Stimulated activated CD8-positive, alpha-beta memory T cell treated with anti-CD3 and anti-CD28 coated beads, Interleukin-12 subunit alpha, Interleukin-12 subunit beta, amount 100 ng/mL, for 24 hours (primary cell): ENCODE measurements at regions not wholly inside any gene's neighbourhood (a gene's known extent, or its start where the extent isn't known, plus 50 kb on each side); places are given as distances from the start of the nearest gene placed in this dataset.
"Not testable (repeated sequence)": the region's sequence is repeated elsewhere in the genome, so short reads cannot be mapped to it uniquely, and the experiment has no call there.

ENCODE experiments used
- DNase-seq: peaks from one replicate; pipeline ENCODE4 v3.0.0-alpha.2; 2020; ENCODE audit errors: extremely low read depth

DNA sequence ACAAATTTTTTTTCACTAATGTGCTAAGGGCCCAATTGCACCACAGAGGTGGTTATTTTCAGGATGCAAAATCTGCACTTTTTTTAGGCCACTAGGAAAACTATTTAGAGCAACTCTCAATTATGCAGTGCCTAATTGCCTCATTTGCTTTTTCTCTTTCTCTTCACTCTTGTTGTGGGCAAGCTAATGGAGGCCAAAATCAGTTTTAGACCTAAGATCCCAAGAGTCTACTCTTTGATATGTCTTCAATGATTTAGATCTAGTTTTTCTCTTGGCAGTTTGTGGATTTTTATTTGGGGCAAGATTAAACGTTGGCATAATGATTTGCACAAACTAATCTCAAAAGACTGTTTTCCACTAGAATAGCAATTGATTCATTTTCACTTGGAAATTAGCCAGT, 1996.9 kb downstream of the LRRC4C start:
- no peak for DNase-seq

DNA sequence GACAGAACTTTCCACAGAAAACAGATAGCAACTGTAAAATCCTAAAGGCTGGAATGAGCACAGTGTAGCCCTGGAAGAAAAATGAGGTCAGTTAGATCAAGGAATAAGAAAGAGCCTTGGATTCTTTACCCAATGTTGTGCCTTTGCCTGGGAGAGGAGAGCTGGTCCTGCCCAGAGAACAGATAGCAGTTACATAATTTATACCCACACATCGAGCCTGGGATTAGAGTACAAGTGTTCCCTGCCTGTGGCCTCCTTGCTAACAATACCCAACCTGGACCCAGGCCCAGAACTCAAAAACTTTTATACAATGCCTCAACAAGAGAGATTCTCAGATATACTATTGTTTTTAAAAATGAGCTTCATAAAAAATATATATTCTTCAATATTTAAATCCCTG, 1998.4 kb downstream of the LRRC4C start:
- no peak for DNase-seq

DNA sequence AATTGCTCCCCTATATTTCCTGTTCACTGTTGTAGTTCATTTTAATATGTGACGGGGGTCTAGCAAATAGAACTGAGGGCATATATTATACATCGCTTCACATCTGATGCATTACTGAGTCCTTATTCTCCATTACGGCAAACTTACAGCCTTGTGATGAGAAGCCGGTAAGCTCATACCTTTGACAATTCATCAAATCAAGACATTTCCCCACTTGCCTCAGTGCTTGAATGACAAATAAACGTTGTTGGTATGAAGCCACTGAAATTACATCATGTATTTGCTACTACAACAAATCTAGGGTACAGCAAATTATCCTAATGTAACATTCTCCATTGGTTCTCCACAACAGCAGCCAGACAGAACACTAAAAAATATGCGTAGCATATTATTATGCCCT, 1999.8 kb downstream of the LRRC4C start:
- DNase-seq, result no peak

DNA sequence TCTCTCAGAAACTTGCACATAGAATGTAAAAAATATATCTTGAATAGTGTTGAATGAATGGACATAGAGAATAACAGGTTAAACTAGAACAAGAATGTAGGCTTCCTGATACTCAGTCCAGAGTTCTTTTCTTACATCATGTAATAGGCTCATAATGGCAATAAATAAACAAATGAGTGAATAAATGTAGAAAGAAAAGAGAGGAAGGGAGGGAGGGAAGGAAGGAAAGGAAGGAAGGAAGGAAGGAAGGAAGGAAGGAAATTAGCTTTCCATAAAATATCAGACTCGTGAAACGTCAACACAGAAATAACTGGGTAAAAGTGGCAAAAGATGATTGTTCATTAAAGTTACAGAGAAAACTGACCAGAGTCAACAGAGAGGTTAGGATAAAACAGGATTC, 2001.0 kb downstream of the LRRC4C start:
- no peak for DNase-seq

DNA sequence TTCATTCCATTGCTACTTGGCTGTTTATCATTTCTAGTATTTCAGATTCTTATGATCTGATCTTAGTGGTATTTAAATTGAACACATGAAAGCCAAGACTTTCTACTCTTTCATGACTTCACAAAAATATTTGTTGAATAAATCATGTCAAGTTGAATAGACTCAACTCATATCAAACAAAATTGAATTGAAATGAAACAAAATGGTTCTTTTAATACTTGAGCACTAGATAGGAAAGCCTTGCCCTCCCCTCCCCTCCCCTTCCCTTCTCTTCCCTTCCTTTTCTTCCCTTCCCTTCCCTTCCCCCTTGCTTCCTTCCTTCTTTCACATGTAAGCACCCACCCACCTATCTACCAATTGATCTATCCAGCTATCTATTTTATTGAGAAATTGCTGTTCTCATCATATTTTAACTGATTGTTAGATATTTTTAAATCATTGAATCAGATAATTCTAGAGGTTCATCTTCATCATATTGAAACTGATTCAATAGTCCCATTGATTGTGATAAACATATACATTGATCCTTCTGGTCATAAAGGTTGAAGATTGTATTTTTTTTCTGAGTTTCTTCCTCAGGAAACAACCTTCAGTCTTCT, 2015.9 kb downstream of the LRRC4C start:
- DNase-seq, result no peak

DNA sequence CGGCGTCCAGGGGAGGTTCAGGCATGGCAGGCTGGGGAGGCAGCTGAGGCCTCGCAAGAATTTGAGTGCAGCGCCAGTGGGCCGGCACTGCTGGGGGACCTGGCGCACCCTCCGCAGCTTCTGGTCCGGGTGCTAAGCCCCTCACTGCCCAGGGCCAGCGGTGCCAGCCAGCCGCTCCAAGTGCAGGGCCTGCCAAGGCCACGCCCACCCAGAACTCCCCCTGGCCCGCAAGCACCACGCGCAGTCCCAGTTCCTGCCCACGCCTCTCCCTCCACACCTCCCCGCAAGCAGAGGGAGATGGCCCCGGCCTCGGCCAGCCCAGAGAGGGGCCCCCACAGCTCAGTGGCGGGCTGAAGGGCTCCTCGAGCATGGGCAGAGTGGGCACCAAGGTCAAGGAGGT, 2017.3 kb downstream of the LRRC4C start:
- DNase-seq, result no peak

DNA sequence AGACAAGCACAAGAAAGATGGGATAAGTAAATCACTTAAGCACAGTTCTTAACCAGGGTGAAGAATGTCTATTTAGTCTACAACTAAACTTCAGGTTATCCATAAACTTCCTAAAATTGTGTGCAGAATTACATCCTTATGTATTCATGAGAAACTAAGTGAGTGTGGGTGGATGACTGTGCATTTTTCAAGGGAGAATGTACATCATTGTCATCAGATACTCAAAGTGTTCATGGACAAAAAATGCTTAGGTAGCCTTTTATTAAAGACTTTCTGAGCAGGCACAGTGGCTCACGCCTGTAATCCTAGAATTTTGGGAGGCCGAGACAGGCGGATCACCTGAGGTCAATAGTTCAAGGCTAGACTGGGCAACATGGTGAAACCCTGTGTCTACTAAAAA, 2023.8 kb downstream of the LRRC4C start:
- no peak for DNase-seq

DNA sequence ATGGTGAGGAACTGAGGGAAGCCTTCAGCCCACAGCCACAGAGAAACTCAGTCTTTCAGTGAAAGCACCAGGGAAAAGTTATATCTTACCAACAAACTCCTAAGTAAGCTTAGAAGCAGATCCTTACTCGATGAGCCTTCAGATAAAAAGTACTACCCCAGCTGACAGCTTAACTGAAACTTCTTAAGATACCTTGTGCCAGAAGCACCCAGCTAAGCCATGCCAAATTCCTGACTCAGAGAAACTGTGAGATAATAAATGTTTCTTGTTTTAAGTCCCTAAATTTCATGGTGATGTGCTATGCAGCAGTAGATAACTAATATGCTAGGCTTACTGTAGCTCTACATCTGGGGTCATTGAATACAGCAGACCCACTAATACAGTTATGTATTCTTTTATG, 2025.0 kb downstream of the LRRC4C start:
- no peak for DNase-seq

DNA sequence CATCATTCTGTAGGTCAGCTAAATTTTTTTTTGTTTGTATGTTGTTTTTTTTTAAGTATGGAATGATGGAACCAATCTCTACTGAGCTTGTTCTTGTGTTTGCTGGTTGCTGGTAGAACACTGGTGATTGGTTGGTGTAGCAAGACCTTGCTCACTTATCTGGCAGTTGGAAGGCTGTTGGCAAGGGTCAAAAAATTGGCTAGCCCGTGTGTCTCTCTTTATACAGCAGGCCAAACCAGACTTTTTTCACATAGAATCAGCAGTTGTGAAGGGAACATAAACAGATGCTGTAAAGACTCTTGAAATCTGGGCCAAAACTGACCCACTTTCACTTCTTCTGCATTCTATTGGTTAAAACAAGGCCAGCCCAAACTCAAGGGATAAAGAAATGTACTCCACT, 2026.5 kb downstream of the LRRC4C start:
- no peak for DNase-seq

DNA sequence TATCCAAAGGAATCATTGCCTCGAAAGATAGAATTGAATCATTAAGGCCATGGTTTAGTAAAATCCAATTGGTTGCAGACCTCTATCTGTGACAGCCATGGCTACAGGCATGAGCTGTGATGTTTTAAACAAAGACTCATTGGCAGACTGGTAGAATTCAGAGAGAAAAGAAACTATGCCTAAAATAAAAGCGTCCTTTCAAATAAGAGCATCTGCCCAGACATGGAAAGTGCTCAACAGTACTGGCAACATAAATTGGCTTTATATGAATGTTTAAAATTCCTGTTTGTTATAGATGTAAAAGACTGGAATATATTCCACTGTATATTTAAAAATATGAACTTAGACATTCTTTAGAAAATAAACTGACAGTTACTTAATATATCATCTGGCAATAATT, 2034.2 kb downstream of the LRRC4C start:
- no peak for DNase-seq

DNA sequence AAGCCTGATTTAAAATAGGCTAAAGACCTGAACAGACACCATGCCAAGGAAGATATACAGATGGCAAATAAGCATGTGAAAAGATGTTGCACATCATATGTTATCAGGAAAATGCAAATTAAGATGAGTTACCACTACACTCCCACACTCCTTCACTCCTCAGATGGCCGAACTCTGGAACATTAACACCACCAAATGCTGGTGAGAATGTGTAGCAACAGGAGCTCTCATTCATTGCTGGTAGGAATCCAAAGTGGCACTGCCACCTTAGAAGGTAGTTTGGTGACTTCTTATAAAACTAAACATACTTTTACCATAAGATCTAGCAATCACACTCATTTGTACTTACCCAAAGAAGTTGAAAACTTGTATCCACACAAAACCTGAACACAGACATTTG, 2047.3 kb downstream of the LRRC4C start:
- no peak for DNase-seq

DNA sequence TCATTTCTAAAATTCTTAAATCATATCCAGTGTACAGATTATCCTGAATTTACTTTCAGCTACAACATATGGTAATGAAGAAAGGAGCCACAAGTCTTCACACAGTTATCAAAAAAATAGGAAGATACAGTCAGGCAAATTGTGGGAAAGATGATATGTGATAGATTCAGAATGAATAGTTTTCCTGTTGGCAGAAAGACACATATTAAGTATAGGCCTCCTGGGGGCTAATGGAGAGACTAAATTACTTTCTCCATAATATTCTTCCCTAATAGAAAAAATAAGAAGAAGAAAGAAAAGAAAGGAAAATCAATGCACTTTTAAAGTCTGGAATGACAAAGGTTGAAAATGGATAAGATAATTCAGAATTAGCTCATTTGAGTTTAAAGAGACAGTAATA, 2073.5 kb downstream of the LRRC4C start:
- no peak for DNase-seq

DNA sequence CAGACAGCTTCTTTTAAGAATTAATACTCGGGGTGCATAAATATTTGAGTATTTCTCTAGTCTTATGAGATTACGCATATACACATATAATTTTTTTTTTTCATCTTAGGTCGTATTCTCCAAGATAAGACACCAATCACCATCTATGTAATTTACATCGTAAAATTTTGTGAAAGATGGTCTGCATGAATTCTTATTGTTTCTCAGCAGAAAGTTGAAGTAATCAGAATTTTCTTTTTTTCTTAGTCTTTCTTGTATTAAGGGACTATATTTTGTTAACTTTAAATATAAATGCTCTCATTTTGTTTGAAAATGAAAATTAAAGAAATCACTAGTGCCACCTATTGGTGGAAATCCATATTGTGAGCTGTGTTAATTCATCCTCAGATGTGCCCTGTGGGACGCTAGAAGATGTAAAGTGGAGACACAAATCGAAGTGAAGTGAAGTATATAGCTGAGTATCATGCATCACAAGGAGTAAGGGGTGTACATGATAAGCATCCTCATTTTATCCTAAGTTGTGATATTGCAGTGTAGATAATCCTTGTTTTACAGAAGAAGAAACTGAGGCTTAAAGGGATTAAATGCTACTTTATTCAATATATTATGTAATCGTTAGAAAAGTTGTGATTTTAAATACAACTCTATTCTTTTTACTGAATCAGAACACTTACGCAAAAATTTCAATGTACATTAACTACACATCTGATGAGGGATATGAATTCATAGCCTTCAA, 2084.3 kb downstream of the LRRC4C start:
- DNase-seq, result no peak

DNA sequence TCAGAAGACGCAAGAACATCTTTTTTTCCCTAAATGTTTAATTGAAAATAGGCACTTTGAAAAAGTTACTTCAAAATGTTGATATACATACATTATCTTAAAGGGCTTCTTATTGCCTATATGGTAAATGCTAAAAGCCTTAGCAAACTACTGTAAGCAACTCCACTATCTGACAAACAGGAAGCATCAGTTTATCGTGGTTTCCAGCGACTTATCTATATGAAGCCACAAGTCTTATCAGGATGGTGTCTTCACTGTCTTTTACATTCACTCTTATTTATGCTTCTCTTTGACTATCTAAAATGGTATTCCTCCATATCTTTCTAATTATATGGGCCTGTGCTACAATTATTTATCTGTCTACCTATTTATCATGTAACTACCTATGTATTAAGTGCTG, 2091.9 kb downstream of the LRRC4C start:
- DNase-seq, result no peak

DNA sequence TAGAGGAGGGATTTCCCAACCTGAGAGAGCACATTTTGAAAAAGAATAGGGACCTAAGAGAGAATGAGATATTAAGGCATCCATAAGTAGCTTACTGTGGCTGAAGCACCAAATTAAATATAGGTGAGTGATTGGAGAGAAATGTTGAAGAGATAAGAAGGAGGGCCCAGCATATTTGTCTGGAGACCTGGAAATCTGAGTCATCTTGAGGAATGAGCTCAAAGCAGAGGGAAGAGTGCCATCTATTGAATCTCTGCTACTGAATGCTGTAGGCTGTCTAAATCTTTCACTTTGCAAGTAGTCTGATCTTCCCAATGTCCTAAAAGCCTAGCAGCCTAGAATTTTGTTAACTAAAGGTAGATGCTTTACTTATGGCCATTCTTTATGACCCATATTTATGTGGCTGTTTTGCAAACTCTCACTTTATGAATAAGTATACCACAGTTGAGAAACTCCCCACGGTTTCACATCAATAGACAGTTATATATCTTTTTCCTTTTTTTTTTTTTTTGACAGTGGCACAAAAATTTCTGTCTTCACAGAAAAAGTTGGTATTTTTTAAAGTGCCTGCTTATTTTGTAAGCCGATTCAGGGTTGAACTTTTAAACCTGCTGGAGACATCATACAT, 2093.5 kb downstream of the LRRC4C start:
- DNase-seq, result no peak

DNA sequence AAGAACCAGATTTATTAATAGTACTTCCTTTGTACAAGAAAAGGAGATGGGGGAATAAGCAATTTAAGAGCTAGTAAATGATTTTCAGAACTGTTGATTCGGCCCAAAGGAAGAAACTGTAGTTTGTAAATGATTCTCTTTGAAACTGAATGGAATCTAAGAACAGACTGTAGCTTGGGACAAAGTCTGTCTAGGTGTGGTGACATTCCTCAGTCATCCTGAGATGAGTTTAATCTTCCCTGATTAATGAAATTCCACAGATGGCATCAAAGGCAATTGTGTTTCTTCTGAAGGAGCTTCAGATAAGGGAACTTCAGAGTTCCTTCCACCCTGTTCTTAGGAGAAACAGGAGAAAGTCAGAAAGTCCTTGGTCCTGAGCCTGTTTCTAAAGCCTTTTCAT, 2095.9 kb downstream of the LRRC4C start:
- DNase-seq, result no peak

DNA sequence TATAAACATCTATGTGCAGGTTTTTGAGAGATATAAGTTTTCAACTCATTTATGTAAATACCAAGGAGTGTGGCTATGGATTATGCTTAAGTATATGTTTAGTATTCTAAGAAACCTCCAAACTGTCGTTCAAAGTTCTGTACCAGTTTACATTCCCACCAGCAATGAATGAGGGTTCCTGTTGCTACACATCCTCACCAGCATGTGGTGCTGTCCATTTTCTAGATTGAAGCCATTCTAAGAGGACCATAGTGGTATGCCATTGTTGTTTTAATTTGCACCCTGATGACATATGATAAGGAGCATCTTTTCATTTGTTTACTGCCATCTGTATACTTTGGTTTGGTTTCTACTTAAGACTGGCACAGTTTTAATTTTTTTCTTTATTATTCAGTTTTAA, 2097.9 kb downstream of the LRRC4C start:
- DNase-seq, result no peak

DNA sequence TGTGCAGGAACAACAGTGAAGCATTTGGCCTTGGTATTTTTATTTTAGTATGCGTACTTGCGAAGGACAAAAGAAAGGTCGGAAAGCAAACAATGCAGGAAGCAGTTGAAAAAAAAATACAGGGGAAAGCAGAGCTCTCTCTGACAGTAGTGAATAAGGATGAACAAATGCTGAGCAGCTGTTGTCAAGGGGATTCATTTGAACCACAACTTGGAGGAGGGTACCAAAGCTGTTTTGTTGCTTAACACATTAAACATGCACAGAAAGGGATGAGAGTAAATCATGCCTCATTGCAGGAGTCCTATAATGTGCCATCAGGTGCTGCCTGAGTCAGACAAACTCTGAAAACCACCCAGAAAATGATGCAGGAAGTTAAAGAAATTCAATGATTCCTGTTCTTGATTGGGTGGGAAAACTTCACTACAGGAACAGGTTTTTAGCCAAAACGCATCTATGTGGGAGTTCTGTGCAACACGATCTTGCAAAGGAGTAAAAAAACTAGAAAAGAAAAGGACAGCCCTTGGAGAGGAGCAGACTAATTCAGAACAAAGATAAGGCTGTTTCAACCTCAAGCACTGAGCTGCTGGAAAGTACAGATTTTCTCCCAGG, 2113.5 kb downstream of the LRRC4C start:
- no peak for DNase-seq

DNA sequence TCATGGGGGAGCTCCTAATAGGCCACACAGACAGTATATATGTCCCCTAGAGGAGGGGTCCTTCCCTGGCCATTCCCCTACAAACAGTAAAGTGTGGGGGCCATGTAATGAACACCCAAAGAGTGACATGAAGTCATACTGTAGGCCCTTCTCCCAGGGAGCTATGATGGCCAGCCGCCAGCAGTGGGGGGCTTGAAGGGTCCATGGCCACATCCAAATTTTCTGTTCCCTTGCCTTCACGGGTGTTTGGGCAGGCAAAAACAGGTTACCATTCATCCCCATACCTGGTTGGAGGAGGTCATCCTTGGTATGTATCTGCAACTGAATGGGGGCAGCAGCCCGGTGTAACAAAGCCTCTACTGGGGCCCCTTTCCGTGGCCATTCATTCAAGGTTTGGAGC, 2118.0 kb downstream of the LRRC4C start:
- DNase-seq, result no peak

DNA sequence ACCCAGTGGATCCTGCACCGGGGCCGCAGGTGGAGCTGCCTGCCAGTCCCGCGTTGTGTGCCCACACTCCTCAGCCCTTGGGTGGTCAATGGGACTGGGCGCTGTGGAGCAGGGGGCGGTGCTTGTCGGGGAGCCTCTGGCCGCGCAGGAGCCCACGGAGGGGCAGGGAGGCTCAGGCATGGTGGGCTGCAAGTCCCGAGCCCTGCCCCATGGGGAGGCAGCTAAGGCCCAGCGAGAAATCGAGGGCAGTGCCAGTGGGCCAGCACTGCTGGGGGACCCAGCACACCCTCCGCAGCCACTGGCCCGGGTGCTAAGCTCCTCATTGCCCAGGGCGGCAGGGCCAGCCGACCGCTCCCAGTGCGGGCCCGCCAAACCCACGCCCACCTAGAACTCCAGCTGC, 2126.4 kb downstream of the LRRC4C start:
- not testable (repeated sequence) for DNase-seq

DNA sequence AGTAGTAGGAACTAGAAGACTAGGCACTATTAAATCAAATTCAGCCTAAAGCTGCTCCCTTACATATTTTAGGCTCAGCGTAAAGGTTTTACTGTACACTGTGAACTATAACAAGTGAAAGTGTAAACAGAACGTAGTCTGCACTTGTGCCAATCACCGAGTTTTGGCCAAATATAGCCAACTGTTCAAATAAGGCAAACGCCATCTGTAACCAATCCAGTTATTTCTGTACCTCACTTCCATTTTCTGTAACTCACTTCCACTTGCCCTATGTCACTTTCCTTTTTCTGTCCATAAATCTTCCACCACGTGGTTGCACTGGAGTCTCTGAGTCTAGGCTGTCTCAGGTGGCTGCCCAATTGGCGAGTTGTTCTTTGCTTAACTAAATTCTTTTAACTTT, 2132.2 kb downstream of the LRRC4C start:
- DNase-seq, result no peak

DNA sequence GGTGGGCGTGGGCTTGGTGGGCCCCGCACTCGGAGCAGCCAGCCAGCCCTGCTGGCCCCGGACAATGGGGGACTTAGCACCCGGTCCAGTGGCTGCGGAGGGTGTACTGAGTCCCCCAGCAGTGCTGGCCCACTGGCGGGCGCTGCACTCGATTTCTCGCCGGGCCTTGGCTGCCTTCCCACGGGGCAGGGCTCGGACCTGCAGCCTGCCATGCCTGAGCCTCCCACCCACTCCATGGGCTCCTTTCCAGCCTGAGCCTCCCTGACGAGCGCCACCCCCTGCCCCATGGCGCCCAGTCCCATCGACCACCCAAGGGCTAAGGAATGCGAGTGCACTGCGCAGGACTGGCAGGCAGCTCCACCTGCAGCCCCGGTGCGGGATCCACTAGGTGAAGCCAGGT, 2147.6 kb downstream of the LRRC4C start:
- DNase-seq, result not testable (repeated sequence)

DNA sequence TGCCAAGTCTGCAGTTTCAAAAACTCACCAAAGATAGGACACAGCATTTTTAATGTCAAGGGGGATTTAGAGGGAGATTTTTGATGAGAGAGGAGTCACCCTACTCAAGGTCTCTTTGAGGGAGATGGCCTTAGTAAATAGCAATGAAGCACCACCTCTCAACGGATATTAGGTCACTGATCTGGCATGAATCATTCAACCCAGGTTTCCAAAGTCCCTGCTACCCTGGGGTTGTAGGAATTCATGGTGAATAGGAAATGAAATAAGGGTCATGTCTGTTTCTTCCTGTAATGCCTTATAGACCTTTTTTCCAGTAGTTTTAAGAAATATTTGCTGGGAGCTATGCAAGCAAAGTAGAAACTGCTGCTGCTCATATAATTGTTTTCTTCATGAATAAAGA, 2154.9 kb downstream of the LRRC4C start:
- DNase-seq, result no peak
